ENCODE measurements at regions not wholly inside any gene's neighbourhood (a gene's known extent, or its start where the extent isn't known, plus 50 kb on each side); places are given as distances from the start of the nearest gene placed in this dataset.

- ATAC-seq (ENCODE audit: low read depth): no peak
- no peaks in the 10 kb centered on the region for H3K9me3 Mint-ChIP-seq
- no peaks in the 10 kb centered on the region for H3K36me3 Mint-ChIP-seq (ENCODE audit: low read depth)
- no peak for TF ChIP-seq CTCF (IDR thresholded peaks at IDR 0.05)
- no peaks in the 10 kb centered on the region for H3K4me1 Mint-ChIP-seq
- no peak for DNase-seq
- ChIA-PET POLR2A (no interaction called here), CTCF (no interaction called here)
- peaks cover 3% of the 10 kb centered on the region for H3K27me3 Mint-ChIP-seq
- H3K4me3 Mint-ChIP-seq: no peak overlapping the region
- intact Hi-C loops (cut with micrococcal nuclease): no loop called here
- H3K27ac Mint-ChIP-seq: no peak overlapping the region
These were observed 62.7 kb upstream of the SHB start for GRCh38 chr9:38131729-38132128.

GRCh38 chr9:38130724-38131123 lies 61.7 kb upstream of the SHB start:
- ChIA-PET POLR2A (interaction anchor here (0.6 kb wide), 1 partner anchor 27 kb away, joined by 4 read pairs; no protein-coding TSS in a partner anchor), CTCF (no interaction called here)
- Mint-ChIP-seq H3K4me1 (no peaks in the 10 kb centered on the region), H3K36me3 (ENCODE audit: low read depth) (no peaks in the 10 kb centered on the region), H3K27ac (no peak overlapping the region), H3K27me3 (peaks cover 6% of the 10 kb centered on the region), H3K4me3 (no peak overlapping the region), H3K9me3 (no peaks in the 10 kb centered on the region)
- intact Hi-C loops (cut with micrococcal nuclease): no loop called here
- no peak for DNase-seq
- TF ChIP-seq CTCF (IDR thresholded peaks at IDR 0.05): no peak
- no peak for ATAC-seq (ENCODE audit: low read depth)

- Mint-ChIP-seq H3K27me3 (peaks cover 10% of the 10 kb centered on the region), H3K27ac (no peak overlapping the region), H3K4me1 (no peaks in the 10 kb centered on the region), H3K36me3 (ENCODE audit: low read depth) (no peaks in the 10 kb centered on the region), H3K9me3 (no peaks in the 10 kb centered on the region), H3K4me3 (no peak overlapping the region)
- no peak for TF ChIP-seq CTCF (IDR thresholded peaks at IDR 0.05)
- DNase-seq (no peak), ATAC-seq (ENCODE audit: low read depth) (no peak)
- CTCF ChIA-PET: no interaction called here
- POLR2A ChIA-PET: no interaction called here
- intact Hi-C loops (cut with micrococcal nuclease): no loop called here
These were observed 60.3 kb upstream of the SHB start for GRCh38 chr9:38129366-38129765.

- intact Hi-C loops (cut with micrococcal nuclease): no loop called here
- CTCF ChIA-PET: no interaction called here
- DNase-seq (no peak), ATAC-seq (ENCODE audit: low read depth) (no peak)
- TF ChIP-seq CTCF (IDR thresholded peaks at IDR 0.05): no peak
- Mint-ChIP-seq H3K36me3 (ENCODE audit: low read depth) (no peaks in the 10 kb centered on the region), H3K27ac (no peak overlapping the region), H3K9me3 (no peaks in the 10 kb centered on the region), H3K4me1 (no peaks in the 10 kb centered on the region), H3K4me3 (no peak overlapping the region), H3K27me3 (peaks cover 10% of the 10 kb centered on the region)
- POLR2A ChIA-PET: no interaction called here
These were observed 59.8 kb upstream of the SHB start for GRCh38 chr9:38128752-38129270.

GRCh38 chr9:38127271-38127839 lies 58.3 kb upstream of the SHB start:
- no peak overlapping the region for H3K27ac Mint-ChIP-seq
- no peaks in the 10 kb centered on the region for H3K9me3 Mint-ChIP-seq
- ChIA-PET POLR2A (no interaction called here), CTCF (no interaction called here)
- intact Hi-C loops (cut with micrococcal nuclease): no loop called here
- ATAC-seq (ENCODE audit: low read depth) (no peak), DNase-seq (no peak)
- H3K4me1 Mint-ChIP-seq: no peaks in the 10 kb centered on the region
- no peaks in the 10 kb centered on the region for H3K36me3 Mint-ChIP-seq (ENCODE audit: low read depth)
- H3K27me3 Mint-ChIP-seq: peaks cover 10% of the 10 kb centered on the region
- H3K4me3 Mint-ChIP-seq: no peak overlapping the region
- no peak for TF ChIP-seq CTCF (IDR thresholded peaks at IDR 0.05)
